ENCODE measurements at regions not wholly inside any gene's neighbourhood (a gene's known extent, or its start where the extent isn't known, plus 50 kb on each side); places are given as distances from the start of the nearest gene placed in this dataset.

DNA sequence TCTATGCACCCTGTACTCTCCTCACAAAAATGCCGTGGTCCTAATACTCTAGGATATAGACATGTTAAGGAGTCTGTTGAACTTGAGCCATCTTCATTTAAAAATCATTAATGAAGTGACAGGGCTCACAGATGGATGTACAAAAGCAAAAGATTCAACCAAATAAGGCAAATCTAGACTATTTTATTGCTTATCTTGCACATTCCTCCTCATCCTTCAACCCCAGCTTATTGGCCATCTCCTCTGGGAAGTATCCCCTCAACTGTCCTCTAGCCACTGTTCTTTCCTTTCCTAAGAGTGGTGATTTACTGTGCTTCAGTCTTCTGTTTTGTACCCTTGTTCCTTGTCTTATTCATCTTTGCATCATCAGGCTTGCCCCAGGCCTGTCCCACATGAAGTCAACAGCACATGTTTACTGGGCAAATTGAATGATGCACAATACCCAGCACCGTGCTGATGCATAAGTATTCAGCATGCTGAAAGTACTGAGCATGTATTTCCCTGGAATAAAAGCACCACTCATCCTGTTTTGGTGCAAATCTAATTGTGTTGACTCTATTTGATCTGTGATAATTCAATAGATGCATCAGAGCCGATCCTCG lies 287.3 kb upstream of the CLNK start:
- no peak for TF ChIP-seq TCF7L2 (IDR thresholded peaks at IDR 0.05; ENCODE audit: borderline replicate concordance, low read depth, low read length)
- TF ChIP-seq, protein P1, sequence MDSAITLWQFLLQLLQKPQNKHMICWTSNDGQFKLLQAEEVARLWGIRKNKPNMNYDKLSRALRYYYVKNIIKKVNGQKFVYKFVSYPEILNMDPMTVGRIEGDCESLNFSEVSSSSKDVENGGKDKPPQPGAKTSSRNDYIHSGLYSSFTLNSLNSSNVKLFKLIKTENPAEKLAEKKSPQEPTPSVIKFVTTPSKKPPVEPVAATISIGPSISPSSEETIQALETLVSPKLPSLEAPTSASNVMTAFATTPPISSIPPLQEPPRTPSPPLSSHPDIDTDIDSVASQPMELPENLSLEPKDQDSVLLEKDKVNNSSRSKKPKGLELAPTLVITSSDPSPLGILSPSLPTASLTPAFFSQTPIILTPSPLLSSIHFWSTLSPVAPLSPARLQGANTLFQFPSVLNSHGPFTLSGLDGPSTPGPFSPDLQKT (IDR thresholded peaks at IDR 0.05; ENCODE audit: borderline replicate concordance, low read depth, low read length), result no peak
- TF ChIP-seq ZNF311 (tag by site-specific recombination; IDR thresholded peaks at IDR 0.05; ENCODE audit: borderline replicate concordance), result no peak
- TF ChIP-seq ZNF48 (tag by site-specific recombination; IDR thresholded peaks at IDR 0.05), result no peak
- TF ChIP-seq, protein P2, sequence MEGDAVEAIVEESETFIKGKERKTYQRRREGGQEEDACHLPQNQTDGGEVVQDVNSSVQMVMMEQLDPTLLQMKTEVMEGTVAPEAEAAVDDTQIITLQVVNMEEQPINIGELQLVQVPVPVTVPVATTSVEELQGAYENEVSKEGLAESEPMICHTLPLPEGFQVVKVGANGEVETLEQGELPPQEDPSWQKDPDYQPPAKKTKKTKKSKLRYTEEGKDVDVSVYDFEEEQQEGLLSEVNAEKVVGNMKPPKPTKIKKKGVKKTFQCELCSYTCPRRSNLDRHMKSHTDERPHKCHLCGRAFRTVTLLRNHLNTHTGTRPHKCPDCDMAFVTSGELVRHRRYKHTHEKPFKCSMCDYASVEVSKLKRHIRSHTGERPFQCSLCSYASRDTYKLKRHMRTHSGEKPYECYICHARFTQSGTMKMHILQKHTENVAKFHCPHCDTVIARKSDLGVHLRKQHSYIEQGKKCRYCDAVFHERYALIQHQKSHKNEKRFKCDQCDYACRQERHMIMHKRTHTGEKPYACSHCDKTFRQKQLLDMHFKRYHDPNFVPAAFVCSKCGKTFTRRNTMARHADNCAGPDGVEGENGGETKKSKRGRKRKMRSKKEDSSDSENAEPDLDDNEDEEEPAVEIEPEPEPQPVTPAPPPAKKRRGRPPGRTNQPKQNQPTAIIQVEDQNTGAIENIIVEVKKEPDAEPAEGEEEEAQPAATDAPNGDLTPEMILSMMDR (tag by site-specific recombination; IDR thresholded peaks at IDR 0.05), result no peak
- no peak for TF ChIP-seq ZNF354C (tag by site-specific recombination; IDR thresholded peaks at IDR 0.05; ENCODE audit: borderline replicate concordance, low read depth)
- no peak for TF ChIP-seq YY1 (tag by site-specific recombination; IDR thresholded peaks at IDR 0.05)
- no peak for TF ChIP-seq ZNF510 (tag by site-specific recombination; IDR thresholded peaks at IDR 0.05; ENCODE audit: insufficient replicate concordance)
- TF ChIP-seq ZNF843 (tag by site-specific recombination; IDR thresholded peaks at IDR 0.05), result no peak
- no peak for TF ChIP-seq REPIN1 (tag by site-specific recombination; IDR thresholded peaks at IDR 0.05; ENCODE audit: low read depth)
- TF ChIP-seq, protein P3, sequence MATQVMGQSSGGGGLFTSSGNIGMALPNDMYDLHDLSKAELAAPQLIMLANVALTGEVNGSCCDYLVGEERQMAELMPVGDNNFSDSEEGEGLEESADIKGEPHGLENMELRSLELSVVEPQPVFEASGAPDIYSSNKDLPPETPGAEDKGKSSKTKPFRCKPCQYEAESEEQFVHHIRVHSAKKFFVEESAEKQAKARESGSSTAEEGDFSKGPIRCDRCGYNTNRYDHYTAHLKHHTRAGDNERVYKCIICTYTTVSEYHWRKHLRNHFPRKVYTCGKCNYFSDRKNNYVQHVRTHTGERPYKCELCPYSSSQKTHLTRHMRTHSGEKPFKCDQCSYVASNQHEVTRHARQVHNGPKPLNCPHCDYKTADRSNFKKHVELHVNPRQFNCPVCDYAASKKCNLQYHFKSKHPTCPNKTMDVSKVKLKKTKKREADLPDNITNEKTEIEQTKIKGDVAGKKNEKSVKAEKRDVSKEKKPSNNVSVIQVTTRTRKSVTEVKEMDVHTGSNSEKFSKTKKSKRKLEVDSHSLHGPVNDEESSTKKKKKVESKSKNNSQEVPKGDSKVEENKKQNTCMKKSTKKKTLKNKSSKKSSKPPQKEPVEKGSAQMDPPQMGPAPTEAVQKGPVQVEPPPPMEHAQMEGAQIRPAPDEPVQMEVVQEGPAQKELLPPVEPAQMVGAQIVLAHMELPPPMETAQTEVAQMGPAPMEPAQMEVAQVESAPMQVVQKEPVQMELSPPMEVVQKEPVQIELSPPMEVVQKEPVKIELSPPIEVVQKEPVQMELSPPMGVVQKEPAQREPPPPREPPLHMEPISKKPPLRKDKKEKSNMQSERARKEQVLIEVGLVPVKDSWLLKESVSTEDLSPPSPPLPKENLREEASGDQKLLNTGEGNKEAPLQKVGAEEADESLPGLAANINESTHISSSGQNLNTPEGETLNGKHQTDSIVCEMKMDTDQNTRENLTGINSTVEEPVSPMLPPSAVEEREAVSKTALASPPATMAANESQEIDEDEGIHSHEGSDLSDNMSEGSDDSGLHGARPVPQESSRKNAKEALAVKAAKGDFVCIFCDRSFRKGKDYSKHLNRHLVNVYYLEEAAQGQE (tag by site-specific recombination; IDR thresholded peaks at IDR 0.05), result no peak
- TF ChIP-seq ZBTB21 (tag by site-specific recombination; IDR thresholded peaks at IDR 0.05), result no peak
- no peak for TF ChIP-seq ZNF830 (tag by site-specific recombination; IDR thresholded peaks at IDR 0.05; ENCODE audit: low read depth)
